Astrocyte of the spinal cord (primary cell): ENCODE measurements at regions not wholly inside any gene's neighbourhood (a gene's known extent, or its start where the extent isn't known, plus 50 kb on each side); places are given as distances from the start of the nearest gene placed in this dataset.

Source experiments
- DNase-seq: peaks from one replicate; pipeline ENCODE4 v3.0.0; 2011; ENCODE audit warnings: low read depth, low spot score
- H3K4me3 ChIP-seq: 2 replicates; pipeline ENCODE4 v1.5.1; 2011; ENCODE audit warnings: low read depth, mild to moderate bottlenecking, low read length, moderate library complexity
- in situ Hi-C: cut with HindIII; loops from 2 replicates; pipeline ENCODE4 v1.10.0; 2017; ENCODE audit warnings: low sequenced_read_pairs
- TF ChIP-seq, protein P1 (sequence below): IDR thresholded peaks from 2 replicates; pipeline ENCODE4 v1.5.1; 2012; ENCODE audit warnings: low read depth, mild to moderate bottlenecking, low read length, inconsistent platforms

DNA sequence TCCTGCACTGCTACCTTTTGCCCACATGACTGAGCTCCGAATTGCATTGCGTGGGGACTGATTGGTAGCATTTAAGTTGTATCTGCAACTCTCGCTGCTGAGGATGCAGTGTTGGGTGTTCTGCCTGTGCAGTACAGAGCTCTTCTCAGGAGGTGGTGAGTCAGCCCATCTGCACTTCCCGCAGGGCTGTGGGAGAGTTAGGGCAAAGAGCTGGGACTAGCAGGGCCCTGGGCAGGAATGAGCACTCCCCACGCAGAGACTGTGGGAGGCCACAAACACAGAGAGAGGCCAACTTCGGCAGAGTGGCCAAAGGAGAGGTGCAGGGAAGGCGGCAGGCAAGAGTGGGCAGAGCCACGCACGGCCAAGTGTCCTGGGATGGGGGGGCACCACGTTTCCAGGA, 244.7 kb downstream of the SIPA1L2 start:
- TF ChIP-seq, protein P1, sequence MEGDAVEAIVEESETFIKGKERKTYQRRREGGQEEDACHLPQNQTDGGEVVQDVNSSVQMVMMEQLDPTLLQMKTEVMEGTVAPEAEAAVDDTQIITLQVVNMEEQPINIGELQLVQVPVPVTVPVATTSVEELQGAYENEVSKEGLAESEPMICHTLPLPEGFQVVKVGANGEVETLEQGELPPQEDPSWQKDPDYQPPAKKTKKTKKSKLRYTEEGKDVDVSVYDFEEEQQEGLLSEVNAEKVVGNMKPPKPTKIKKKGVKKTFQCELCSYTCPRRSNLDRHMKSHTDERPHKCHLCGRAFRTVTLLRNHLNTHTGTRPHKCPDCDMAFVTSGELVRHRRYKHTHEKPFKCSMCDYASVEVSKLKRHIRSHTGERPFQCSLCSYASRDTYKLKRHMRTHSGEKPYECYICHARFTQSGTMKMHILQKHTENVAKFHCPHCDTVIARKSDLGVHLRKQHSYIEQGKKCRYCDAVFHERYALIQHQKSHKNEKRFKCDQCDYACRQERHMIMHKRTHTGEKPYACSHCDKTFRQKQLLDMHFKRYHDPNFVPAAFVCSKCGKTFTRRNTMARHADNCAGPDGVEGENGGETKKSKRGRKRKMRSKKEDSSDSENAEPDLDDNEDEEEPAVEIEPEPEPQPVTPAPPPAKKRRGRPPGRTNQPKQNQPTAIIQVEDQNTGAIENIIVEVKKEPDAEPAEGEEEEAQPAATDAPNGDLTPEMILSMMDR: peak; percentile 4
- DNase-seq: peak; percentile 82
- in situ Hi-C loops: no loop called here
- no peak overlapping the region for H3K4me3 ChIP-seq

DNA sequence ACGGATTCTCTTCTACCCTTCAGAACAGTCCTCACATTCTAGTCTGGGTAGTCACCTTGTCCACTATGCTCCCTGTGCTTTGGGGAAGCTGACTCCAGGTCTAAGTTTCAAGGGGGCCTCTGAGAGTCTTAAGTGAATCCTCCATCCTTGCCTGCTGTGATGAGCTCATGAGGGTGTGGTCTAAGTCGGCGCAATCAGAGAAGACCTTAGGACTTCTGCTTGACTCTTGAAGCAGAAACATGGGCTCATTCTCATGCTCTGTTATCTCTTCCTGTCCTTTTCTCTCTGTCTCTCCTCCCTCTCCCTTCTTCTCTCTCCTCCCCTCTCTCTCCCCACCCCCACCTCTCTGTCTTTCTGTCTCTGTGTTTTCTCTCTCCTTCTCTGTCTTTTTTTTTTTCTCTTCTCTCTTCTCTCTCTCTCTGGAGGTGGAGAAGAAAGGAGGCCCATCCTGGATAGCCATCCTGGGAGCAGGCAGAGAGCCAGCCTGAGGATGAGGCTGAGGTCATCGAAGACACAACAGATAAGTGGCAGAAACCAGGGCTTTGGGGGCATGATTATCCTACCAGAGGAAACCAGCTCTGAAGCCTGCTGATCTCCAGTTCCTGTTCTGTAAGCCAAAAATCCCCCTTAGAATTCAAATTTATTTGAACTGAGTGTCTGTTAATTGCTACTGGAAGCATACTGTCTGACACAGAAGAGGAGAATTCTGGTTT, 245.6 kb downstream of the SIPA1L2 start:
- H3K4me3 ChIP-seq: no peak overlapping the region
- TF ChIP-seq, protein P1: no peak
- DNase-seq: no peak
- in situ Hi-C loops: no loop called here

DNA sequence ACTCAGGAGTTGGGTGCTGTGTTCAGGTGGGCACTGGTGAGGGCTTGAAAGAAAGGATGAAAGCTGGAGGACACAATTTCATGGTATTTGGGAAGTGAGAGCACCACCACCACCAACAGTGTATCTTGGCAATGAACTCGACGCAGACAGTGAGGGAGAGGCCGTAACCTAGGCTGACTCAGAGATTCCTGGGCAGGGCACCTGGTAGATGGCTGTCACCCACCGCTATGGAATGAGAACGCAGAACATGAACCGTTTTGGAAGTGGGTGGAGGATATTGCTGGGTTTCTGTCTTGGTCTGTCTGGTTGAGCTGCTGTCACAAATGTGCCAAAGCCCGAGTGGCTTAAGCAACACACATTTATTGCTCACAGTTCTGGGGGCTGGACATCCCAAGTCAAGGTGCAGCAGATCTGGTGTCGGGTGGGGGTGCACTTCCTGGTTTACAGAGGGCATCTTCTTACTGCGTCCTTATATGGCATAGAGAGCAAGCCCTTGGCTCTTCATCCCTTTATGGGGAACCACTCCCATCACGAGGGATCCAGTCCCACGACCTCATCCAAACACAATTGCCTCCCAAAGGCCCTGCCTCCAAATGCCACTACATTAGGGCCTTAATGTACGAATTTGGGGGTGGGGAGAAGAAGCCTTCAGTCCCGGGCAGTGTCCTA, 246.3 kb downstream of the SIPA1L2 start:
- no peak for DNase-seq
- TF ChIP-seq, protein P1: no peak
- H3K4me3 ChIP-seq: no peak overlapping the region
- in situ Hi-C loops: no loop called here

DNA sequence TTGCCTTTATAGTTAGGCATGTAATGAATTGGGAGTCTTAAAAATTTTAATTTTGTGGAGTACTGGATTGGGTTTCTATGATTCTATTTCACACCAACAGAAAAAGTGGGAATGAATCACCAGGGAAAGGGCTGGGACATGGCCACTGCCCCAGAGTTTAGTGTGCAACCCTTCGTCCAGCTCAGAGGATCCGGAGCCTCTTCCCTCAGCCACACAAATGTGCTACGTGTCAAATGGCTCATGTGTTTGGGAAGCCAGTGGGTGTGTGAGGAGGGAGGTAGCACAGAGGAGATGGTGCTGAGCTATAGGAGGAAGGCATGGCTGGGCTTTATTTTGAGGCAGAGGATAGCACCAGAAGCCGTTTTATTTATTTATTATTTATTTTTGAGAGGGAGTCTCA, 247.3 kb downstream of the SIPA1L2 start:
- TF ChIP-seq, protein P1: no peak
- in situ Hi-C loops: no loop called here
- H3K4me3 ChIP-seq: no peak overlapping the region
- no peak for DNase-seq

DNA sequence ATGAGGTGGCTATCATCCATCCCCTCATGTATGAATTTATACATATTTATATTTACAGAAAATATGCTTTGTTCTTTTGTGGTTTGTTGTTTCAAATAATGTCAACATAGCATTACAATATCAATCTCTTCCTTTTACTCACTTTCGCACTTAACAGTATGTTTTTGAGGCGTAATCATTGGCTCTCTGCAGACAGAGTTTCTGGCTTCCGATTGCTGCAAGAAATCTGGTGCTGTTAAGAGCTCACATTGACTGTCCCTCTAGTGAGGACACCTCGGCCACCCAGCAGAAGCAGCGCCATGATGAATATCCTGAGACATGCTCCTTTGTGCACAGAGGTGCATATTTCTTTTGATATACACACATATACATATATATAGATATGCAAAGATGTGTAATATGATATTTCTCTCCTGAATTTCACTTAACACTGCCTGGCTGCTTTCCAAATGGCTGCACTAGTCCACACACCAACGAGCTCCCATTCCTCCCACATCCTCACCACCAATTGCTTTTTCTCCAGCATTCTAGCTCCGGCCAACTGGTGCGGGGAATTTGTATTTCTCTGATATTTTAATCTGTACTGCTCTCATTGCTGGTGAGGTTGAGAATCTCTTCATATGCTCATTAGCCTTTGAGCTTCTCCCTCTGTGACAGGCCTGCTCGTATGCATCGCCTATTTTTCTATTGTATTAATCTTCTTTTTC, 248.4 kb downstream of the SIPA1L2 start:
- no peak for DNase-seq
- in situ Hi-C loops: no loop called here
- TF ChIP-seq, protein P1: no peak
- H3K4me3 ChIP-seq: no peak overlapping the region

DNA sequence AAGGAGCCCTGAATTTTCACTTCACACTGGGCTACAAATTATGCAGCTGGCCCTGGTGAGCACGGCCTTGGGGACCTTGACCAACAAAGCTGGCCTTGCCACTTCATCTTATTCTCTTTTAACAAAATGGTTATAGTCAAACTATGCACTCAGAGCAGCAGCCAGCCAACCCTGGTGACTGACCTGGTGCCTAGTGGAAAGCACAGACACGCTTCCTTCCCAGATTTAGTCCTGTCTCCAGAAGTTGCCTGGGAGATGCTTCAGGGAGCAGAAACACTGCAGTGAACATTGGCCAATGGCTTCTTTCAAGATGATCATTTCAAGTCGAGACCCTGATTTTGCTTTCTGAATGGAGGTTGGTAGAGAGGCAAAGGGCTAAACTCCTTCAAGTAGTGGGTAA, 249.3 kb downstream of the SIPA1L2 start:
- in situ Hi-C loops: no loop called here
- DNase-seq: no peak
- TF ChIP-seq, protein P1: no peak
- no peak overlapping the region for H3K4me3 ChIP-seq
